ENCODE measurements at regions not wholly inside any gene's neighbourhood (a gene's known extent, or its start where the extent isn't known, plus 50 kb on each side); places are given as distances from the start of the nearest gene placed in this dataset.

DNA sequence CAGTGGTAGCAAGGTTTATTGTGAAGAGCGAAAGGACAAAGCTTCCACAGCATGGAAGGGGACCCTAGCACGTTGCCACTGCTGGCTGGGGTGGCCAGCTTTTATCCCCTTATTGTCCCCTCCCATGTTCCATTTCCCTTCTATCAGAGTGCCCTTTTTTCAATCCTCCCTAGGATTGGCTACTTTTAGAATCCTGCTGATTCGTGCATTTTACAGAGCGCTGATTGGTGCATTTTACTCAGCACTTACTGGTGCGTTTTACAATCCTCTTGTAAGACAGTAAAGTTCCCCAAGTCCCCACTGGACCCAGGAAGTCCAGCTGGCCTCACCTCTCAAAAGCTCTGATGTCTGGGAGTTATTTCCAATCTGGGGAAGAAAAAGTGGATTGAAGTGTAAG lies 90.1 kb downstream of the CD8B2 start:
- no peak overlapping the region for H3K4me3 ChIP-seq (ENCODE audit: low read length in 3 of 3)
- no peak for DNase-seq
- intact Hi-C loops (cut with DNase I): no loop called here
- no peak overlapping the region for H3K9ac ChIP-seq (ENCODE audit: low read length in 3 of 3)
- FAIRE-seq: no peak
- H3K36me3 ChIP-seq (ENCODE audit: control insufficient read depth in 2 of 3, insufficient read depth in 3 of 3, low read length in 3 of 3): no peaks in the 10 kb centered on the region
- TF ChIP-seq, protein P1, sequence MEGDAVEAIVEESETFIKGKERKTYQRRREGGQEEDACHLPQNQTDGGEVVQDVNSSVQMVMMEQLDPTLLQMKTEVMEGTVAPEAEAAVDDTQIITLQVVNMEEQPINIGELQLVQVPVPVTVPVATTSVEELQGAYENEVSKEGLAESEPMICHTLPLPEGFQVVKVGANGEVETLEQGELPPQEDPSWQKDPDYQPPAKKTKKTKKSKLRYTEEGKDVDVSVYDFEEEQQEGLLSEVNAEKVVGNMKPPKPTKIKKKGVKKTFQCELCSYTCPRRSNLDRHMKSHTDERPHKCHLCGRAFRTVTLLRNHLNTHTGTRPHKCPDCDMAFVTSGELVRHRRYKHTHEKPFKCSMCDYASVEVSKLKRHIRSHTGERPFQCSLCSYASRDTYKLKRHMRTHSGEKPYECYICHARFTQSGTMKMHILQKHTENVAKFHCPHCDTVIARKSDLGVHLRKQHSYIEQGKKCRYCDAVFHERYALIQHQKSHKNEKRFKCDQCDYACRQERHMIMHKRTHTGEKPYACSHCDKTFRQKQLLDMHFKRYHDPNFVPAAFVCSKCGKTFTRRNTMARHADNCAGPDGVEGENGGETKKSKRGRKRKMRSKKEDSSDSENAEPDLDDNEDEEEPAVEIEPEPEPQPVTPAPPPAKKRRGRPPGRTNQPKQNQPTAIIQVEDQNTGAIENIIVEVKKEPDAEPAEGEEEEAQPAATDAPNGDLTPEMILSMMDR (IDR thresholded peaks at IDR 0.05; ENCODE audit: borderline replicate concordance, extremely low read depth, insufficient read depth): no peak
- no peak overlapping the region for H3K27ac ChIP-seq (ENCODE audit: low read depth in 2 of 2, low read length in 2 of 2)
- H3K27me3 ChIP-seq (ENCODE audit: control insufficient read depth, insufficient read depth, low read length): no peaks in the 10 kb centered on the region
- peaks cover 0 to 6% (median 2%) of the 10 kb centered on the region in 3 donors for H3K4me1 ChIP-seq (ENCODE audit: control insufficient read depth in 2 of 3, insufficient read depth in 2 of 3, low read depth in 1 of 3, low read length in 3 of 3)
- no peaks in the 10 kb centered on the region for H3K9me3 ChIP-seq (ENCODE audit: control insufficient read depth in 2 of 3, insufficient read depth in 1 of 3, low read length in 3 of 3)

DNA sequence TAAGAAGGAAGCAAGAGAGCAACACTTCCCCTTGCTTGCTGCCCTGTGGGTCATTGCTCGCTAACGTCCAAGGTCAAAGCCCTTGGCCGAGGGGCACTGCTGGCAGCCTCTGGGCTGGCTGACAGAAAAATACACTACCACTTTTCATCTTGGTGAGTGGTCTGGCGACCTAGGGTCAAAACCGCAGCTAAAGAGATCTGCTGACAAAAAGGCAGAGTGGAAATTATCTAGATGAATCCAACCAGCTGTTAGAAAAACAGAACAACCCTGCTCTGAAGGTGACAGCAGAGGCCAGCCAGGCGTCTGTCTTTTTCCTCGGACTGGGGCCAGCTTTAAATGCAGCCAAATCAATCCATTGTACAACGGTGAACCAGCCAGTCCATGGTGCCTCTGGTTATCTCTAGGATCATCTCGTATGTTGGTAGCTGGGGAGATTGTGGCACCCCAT lies 92.6 kb downstream of the CD8B2 start:
- Histone ChIP-seq H3K36me3 (ENCODE audit: control insufficient read depth in 2 of 3, insufficient read depth in 3 of 3, low read length in 3 of 3) (no peaks in the 10 kb centered on the region), H3K27me3 (ENCODE audit: control insufficient read depth, insufficient read depth, low read length) (peaks cover 2% of the 10 kb centered on the region), H3K4me1 (ENCODE audit: control insufficient read depth in 2 of 3, insufficient read depth in 2 of 3, low read depth in 1 of 3, low read length in 3 of 3) (peaks cover 0 to 6% (median 2%) of the 10 kb centered on the region in 3 donors), H3K27ac (ENCODE audit: low read depth in 2 of 2, low read length in 2 of 2) (peak overlapping the region in 1 of 2 donors; percentile 7), H3K9ac (ENCODE audit: low read length in 3 of 3) (no peak overlapping the region), H3K9me3 (ENCODE audit: control insufficient read depth in 2 of 3, insufficient read depth in 1 of 3, low read length in 3 of 3) (no peaks in the 10 kb centered on the region), H3K4me3 (ENCODE audit: low read length in 3 of 3) (no peak overlapping the region)
- FAIRE-seq: no peak
- intact Hi-C loops (cut with DNase I): loop anchor here (10.0 kb wide), 1 partner anchor 475 kb away; no protein-coding TSS in a partner anchor
- DNase-seq: no peak
- TF ChIP-seq, protein P1 (IDR thresholded peaks at IDR 0.05; ENCODE audit: borderline replicate concordance, extremely low read depth, insufficient read depth): no peak

DNA sequence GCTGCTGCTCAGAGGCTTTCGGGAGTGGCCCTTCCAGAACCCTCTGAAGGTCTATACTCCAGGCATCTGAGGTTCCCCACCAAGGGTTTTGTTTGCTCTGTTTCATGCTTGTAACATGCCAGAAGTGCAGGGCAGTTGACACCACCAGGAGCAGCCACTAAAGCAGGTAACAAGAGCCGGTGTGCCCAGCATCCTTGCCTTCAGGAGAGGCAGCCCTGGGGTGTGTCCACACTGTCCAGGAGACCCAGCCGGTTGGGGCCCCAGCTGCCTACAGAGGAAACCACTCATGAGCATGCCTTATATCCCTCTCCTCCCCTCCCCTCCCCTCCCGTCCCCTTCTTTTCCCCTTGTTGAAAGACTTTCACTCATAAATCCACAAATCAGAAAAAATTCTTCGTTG lies 93.1 kb downstream of the CD8B2 start:
- Histone ChIP-seq H3K4me1 (ENCODE audit: control insufficient read depth in 2 of 3, insufficient read depth in 2 of 3, low read depth in 1 of 3, low read length in 3 of 3) (peaks cover 0 to 6% (median 2%) of the 10 kb centered on the region in 3 donors), H3K27ac (ENCODE audit: low read depth in 2 of 2, low read length in 2 of 2) (peak overlapping the region in 1 of 2 donors; percentile 7), H3K4me3 (ENCODE audit: low read length in 3 of 3) (no peak overlapping the region), H3K9ac (ENCODE audit: low read length in 3 of 3) (no peak overlapping the region), H3K9me3 (ENCODE audit: control insufficient read depth in 2 of 3, insufficient read depth in 1 of 3, low read length in 3 of 3) (no peaks in the 10 kb centered on the region), H3K27me3 (ENCODE audit: control insufficient read depth, insufficient read depth, low read length) (peaks cover 2% of the 10 kb centered on the region), H3K36me3 (ENCODE audit: control insufficient read depth in 2 of 3, insufficient read depth in 3 of 3, low read length in 3 of 3) (no peaks in the 10 kb centered on the region)
- FAIRE-seq: no peak
- intact Hi-C loops (cut with DNase I): loop anchor here (10.0 kb wide), 1 partner anchor 475 kb away; no protein-coding TSS in a partner anchor
- TF ChIP-seq, protein P1 (IDR thresholded peaks at IDR 0.05; ENCODE audit: borderline replicate concordance, extremely low read depth, insufficient read depth): no peak
- DNase-seq: no peak

DNA sequence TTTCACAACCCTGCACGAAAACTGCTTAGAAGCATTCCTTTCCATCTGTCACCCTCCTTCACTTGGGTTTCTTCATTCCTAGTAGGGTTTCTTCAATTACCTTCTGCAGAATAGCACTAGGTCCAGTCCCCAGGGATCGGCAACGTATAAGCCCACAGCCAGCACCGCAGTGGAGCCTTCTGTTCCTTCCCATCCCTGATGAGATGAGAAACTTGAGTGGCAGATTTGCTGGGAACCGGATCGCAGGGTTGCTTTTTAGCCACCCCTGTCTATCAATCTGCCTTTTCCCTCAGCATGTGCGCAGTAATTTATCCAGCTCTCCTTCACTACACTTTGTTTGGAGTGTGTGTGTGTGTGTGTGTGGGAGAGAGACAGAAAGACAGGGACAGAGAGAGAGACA lies 94.2 kb downstream of the CD8B2 start:
- Histone ChIP-seq H3K4me3 (ENCODE audit: low read length in 3 of 3) (peak overlapping the region in 1 of 3 donors; percentile 50), H3K27me3 (ENCODE audit: control insufficient read depth, insufficient read depth, low read length) (peaks cover 2% of the 10 kb centered on the region), H3K36me3 (ENCODE audit: control insufficient read depth in 2 of 3, insufficient read depth in 3 of 3, low read length in 3 of 3) (no peaks in the 10 kb centered on the region), H3K4me1 (ENCODE audit: control insufficient read depth in 2 of 3, insufficient read depth in 2 of 3, low read depth in 1 of 3, low read length in 3 of 3) (peaks cover 0 to 6% (median 0%) of the 10 kb centered on the region in 3 donors), H3K27ac (ENCODE audit: low read depth in 2 of 2, low read length in 2 of 2) (no peak overlapping the region), H3K9ac (ENCODE audit: low read length in 3 of 3) (peak overlapping the region in 1 of 3 donors; percentile 15), H3K9me3 (ENCODE audit: control insufficient read depth in 2 of 3, insufficient read depth in 1 of 3, low read length in 3 of 3) (no peaks in the 10 kb centered on the region)
- intact Hi-C loops (cut with DNase I): loop anchor here (10.0 kb wide), 1 partner anchor 477 kb away; no protein-coding TSS in a partner anchor
- no peak for FAIRE-seq
- DNase-seq: peak in 3 of 5 donors; percentile 39 to 63 (median 39)
- TF ChIP-seq, protein P1 (IDR thresholded peaks at IDR 0.05; ENCODE audit: borderline replicate concordance, extremely low read depth, insufficient read depth): no peak
